Left ventricle myocardium inferior (tissue), 1 donor: ENCODE measurements at regions not wholly inside any gene's neighbourhood (a gene's known extent, or its start where the extent isn't known, plus 50 kb on each side); places are given as distances from the start of the nearest gene placed in this dataset.

Experiments
- DNase-seq: peaks from one replicate; pipeline ENCODE4 v3.0.0-alpha.2; 2020
- H3K27ac ChIP-seq: fragments of 200-600 bp; replicated peaks from 2 replicates; pipeline ENCODE4 v1.8.0; 2021
- H3K27me3 ChIP-seq: fragments of 200-600 bp; 2 replicates; pipeline ENCODE4 v1.8.0; 2021; ENCODE audit warnings: low read depth
- H3K36me3 ChIP-seq: fragments of 200-600 bp; 2 replicates; pipeline ENCODE4 v1.8.0; 2021
- H3K4me1 ChIP-seq: fragments of 200-600 bp; 2 replicates; pipeline ENCODE4 v1.8.0; 2021
- H3K4me3 ChIP-seq: fragments of 200-600 bp; 2 replicates; pipeline ENCODE4 v1.8.0; 2021; ENCODE audit warnings: mild to moderate bottlenecking, moderate library complexity
- H3K9me3 ChIP-seq: fragments of 200-600 bp; replicated peaks from 2 replicates; pipeline ENCODE4 v1.8.0; 2021
- intact Hi-C: fragments of 100-400 bp; cut with micrococcal nuclease; formaldehyde crosslinking; loops from one replicate; pipeline ENCODE4 v1.11.0; 2022
- TF ChIP-seq, protein P1 (sequence below): fragments of 200-600 bp; IDR thresholded peaks from 2 replicates; pipeline ENCODE4 v1.8.0; 2021; ENCODE audit warnings: antibody characterized with exemption, mild to moderate bottlenecking, borderline replicate concordance
- donor health status: DM: no; HTN: yes; CAD: no; lungs with severe emphysema.

DNA sequence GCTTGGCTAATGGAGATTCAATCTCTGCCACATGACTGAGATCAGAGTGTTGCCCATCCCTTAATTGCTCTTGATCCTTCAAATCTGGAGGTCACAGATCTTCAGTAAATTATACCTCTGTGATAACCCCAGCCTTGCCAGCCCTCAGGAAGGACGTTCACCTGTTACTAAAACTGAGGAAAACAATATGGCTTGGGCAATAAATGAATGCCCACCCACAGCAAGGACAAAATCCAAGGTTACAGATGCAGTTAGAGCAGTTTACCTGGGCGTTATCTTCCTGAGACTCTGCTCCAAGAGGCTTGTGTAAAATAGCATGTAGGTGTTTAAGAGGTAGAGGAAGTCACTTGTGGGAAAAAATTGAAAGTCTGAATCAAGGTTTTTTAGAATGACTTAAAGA is 69.3 kb upstream of the MAOA start:
- H3K36me3 ChIP-seq: no peaks in the 10 kb centered on the region
- TF ChIP-seq, protein P1, sequence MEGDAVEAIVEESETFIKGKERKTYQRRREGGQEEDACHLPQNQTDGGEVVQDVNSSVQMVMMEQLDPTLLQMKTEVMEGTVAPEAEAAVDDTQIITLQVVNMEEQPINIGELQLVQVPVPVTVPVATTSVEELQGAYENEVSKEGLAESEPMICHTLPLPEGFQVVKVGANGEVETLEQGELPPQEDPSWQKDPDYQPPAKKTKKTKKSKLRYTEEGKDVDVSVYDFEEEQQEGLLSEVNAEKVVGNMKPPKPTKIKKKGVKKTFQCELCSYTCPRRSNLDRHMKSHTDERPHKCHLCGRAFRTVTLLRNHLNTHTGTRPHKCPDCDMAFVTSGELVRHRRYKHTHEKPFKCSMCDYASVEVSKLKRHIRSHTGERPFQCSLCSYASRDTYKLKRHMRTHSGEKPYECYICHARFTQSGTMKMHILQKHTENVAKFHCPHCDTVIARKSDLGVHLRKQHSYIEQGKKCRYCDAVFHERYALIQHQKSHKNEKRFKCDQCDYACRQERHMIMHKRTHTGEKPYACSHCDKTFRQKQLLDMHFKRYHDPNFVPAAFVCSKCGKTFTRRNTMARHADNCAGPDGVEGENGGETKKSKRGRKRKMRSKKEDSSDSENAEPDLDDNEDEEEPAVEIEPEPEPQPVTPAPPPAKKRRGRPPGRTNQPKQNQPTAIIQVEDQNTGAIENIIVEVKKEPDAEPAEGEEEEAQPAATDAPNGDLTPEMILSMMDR: no peak
- peaks cover 3% of the 10 kb centered on the region for H3K4me1 ChIP-seq
- no peak overlapping the region for H3K4me3 ChIP-seq
- DNase-seq: no peak
- no peak overlapping the region for H3K27ac ChIP-seq
- H3K9me3 ChIP-seq: no peaks in the 10 kb centered on the region
- H3K27me3 ChIP-seq: no peaks in the 10 kb centered on the region
- intact Hi-C loops: no loop called here

DNA sequence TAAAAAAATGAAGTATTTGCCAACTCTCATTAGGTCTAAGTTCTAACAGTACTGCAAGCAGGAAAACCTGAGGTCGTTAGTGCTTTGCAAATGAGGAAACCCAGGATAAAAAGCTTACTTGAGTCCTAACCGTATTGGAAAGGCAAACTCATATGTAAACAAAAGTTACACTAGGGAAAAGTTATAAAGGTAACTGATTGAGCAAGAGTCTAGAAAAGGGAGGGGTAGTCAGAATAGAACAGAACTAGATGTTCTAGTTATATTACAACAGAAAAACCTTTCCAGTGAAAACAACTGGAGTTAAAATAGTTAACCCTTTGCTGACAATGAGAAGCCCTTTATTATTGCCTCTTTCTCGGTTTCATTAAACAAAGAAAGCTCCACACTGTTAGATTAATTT is 66.4 kb upstream of the MAOA start:
- peaks cover 3% of the 10 kb centered on the region for H3K4me1 ChIP-seq
- H3K4me3 ChIP-seq: peak overlapping the region; percentile 21
- DNase-seq: no peak
- peak overlapping the region; percentile 70 for H3K27ac ChIP-seq
- intact Hi-C loops: no loop called here
- H3K9me3 ChIP-seq: no peaks in the 10 kb centered on the region
- H3K36me3 ChIP-seq: no peaks in the 10 kb centered on the region
- TF ChIP-seq, protein P1: no peak
- no peaks in the 10 kb centered on the region for H3K27me3 ChIP-seq

DNA sequence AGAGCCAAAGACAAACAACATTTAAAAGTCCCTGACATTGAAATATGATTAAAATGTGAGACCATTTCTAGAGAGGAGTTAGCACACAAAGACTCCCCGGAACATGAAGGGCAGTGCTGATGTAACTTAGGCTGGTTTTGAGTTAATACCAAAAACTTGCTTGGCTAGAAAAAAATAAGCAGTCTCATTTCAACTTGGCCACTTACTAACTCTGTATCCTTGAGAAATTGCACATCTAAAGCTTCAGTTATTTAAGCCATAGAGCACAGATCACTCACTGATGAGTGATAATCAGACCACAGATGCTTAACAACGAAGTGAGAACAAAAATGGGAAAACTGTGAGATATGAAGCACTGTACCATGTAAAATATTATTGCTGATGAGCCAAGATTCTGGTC is 65.9 kb upstream of the MAOA start:
- no peak for DNase-seq
- H3K27me3 ChIP-seq: no peaks in the 10 kb centered on the region
- intact Hi-C loops: no loop called here
- H3K27ac ChIP-seq: peak overlapping the region; percentile 70
- peaks cover 3% of the 10 kb centered on the region for H3K4me1 ChIP-seq
- no peaks in the 10 kb centered on the region for H3K9me3 ChIP-seq
- no peaks in the 10 kb centered on the region for H3K36me3 ChIP-seq
- peak overlapping the region; percentile 21 for H3K4me3 ChIP-seq
- TF ChIP-seq, protein P1: no peak

DNA sequence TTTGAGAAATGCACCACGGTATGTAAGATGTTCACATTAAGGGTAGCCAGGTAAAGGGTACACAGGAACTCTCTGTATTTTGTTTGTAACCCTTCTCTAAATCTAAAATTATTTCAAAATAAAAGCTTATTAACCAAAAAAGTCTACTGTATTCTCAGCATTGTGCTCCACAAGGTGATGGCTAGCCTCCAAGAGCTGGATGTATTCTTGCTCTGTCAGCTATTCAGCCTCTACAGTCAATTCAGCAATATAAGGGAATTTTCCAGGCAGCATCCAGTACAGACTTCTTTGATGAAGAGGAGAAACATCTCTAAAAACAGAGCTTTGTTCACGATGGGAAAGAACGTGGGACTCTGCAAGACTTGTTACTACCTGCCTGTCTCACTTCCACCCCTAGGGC is 63.5 kb upstream of the MAOA start:
- TF ChIP-seq, protein P1: no peak
- Histone ChIP-seq H3K4me1 (peaks cover 3% of the 10 kb centered on the region), H3K4me3 (no peak overlapping the region), H3K27ac (no peak overlapping the region), H3K9me3 (no peaks in the 10 kb centered on the region), H3K36me3 (no peaks in the 10 kb centered on the region), H3K27me3 (no peaks in the 10 kb centered on the region)
- DNase-seq: no peak
- intact Hi-C loops: no loop called here

DNA sequence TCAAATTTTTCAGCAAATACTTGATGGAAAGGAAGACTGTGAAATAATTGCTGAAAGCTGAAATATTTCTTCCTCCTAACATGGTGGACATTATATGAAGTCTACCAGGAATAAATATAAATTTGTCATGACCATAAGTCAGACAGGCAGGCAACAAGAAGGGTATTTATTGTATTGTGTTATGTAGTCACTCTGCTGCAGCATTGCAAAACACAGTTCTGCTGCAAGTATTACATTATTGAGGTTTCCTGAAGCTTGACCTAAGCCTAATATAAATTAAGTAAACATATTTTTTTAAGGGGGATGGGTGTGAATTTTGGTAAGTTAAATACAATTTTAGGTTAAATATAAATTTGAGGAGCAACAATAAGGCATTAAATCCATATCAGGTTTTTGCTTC is 60.2 kb upstream of the MAOA start:
- Histone ChIP-seq H3K4me1 (no peaks in the 10 kb centered on the region), H3K27ac (no peak overlapping the region), H3K9me3 (no peaks in the 10 kb centered on the region), H3K4me3 (no peak overlapping the region), H3K27me3 (no peaks in the 10 kb centered on the region), H3K36me3 (no peaks in the 10 kb centered on the region)
- DNase-seq: no peak
- intact Hi-C loops: no loop called here
- TF ChIP-seq, protein P1: no peak

DNA sequence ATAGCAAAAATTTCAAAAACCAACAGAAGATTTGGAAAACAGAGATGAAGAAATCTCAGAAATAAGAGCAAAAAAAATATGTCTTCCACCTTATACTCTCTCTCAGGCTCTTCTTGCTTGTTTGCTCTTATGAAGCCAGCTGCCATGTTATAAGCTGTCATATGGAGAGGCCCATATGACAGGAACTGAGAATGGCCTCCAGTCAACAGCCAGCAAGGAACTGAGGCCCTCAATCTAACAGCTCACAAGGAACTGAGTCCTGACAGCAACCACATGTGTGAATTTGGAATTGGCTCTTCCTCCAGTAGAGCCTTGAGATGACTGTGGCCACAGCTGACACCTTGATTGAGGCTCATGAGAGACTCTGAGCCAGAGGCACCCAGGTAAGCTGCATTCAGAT is 51.3 kb upstream of the MAOA start:
- Histone ChIP-seq H3K27ac (no peak overlapping the region), H3K9me3 (no peaks in the 10 kb centered on the region), H3K4me3 (no peak overlapping the region), H3K27me3 (no peaks in the 10 kb centered on the region), H3K4me1 (no peaks in the 10 kb centered on the region), H3K36me3 (no peaks in the 10 kb centered on the region)
- intact Hi-C loops: no loop called here
- no peak for DNase-seq
- TF ChIP-seq, protein P1: no peak
